SIG-M5 treated with dmso at 0.1 percent for 504 hours (cell line): ENCODE measurements at regions not wholly inside any gene's neighbourhood (a gene's known extent, or its start where the extent isn't known, plus 50 kb on each side); places are given as distances from the start of the nearest gene placed in this dataset.
"Not testable (repeated sequence)": the region's sequence is repeated elsewhere in the genome, so short reads cannot be mapped to it uniquely, and the experiment has no call there.

Experiments used
- DNase-seq: peaks from one replicate; lab custom pipeline; 2025; ENCODE audit not compliant: unreplicated experiment; lab: John Stamatoyannopoulos, UW

DNA sequence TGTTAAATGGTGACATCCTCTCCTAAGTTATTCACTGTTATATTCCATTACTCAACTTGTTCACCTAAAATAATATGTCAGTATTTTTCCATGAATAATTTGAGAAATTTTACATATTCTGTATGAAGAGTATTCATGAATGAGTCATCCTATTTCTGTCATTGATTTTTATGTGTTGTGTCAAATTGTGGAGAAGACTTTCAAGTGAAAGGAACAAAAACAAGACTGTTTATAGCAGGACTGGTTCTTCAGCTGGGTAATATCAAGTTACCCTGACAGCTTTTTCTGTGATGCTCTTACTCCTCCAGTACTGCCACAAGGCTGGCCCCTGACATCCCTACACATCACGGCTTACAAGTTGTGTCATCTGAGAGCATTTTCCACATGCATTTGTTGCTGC is 847.7 kb downstream of the NCAM2 start:
- DNase-seq, result no peak

DNA sequence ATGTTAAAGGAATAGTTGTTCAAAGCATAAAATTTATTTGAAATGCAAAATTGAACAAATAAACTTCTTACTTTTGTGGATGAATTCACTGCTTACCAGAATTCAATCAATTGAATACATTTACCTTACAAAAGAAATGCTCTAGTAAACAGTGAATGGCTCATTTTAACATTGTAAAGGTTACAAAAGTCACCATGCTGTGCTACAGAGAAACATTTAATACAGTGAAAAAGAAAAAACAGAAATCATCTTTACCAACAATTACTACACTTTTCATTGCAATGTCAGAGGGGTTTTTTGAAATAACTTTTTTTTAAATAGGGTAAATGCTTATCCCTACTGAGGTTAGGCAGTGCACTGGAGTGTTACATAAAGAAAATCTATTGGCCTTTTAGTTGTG is 853.0 kb downstream of the NCAM2 start:
- no peak for DNase-seq

DNA sequence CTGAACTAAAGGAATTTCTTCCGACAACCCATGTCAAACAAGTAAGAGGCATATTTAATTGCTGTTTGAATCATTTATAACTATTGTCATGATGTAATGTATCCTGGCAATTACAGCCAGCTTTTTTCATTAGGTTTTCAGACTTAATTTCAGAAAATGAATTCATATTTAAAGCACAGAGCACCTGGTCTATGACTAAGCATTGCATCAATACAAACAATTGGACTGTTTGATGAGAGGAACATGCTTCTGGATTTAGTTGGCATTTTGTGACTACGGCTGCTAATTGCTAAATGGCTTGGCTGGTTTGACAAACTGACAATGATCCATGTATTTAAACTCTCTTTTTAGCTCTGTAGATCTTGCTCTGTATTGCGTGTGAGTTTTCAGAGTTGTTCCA is 853.4 kb downstream of the NCAM2 start:
- DNase-seq, result no peak

GRCh38 chr21:21858502-21859334 is 860.5 kb downstream of the NCAM2 start:
- no peak for DNase-seq

GRCh38 chr21:21860888-21861287 is 862.7 kb downstream of the NCAM2 start:
- DNase-seq, result peak; percentile 4

- DNase-seq, result no peak
These were observed 866.2 kb downstream of the NCAM2 start for GRCh38 chr21:21864321-21864840.

GRCh38 chr21:21897275-21897883 is 899.2 kb downstream of the NCAM2 start:
- peak; percentile 34 for DNase-seq

DNA sequence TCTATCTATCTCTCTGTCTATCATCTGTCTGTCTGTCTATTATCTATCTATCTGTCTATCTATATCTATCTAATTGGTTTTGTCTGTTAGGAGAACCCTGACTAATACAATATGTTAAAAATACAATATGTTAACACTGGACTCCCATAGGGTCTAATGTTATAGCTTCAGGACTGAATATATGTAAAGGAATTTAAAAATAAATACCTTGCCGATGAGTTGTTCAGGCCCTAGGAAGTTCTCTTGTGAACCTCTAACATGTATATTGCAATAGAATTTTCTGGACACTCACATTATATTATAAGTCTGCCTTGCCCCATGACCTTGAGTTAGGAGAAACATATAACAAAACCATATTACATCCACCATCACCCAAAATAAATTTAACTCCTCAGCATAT is 900.6 kb downstream of the NCAM2 start:
- DNase-seq, result no peak

DNA sequence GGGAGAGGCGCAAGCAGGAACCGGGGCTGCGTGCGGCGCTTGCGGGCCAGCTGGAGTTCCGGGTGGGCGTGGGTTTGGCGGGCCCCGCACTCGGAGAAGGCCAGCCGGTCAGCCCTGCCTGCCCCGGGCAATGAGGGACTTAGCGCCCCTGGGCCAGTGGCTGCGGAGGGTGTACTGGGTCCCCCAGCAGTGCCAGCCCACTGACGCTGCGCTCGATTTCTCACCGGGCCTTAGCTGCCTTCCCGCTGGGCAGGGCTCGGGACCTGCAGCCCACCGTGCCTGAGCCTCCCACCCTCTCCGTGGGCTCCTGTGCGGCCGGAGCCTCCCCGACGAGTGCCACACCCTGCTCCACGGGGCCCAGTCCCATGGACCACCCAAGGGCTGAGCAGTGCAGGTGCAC is 904.2 kb downstream of the NCAM2 start:
- DNase-seq, result not testable (repeated sequence)

DNA sequence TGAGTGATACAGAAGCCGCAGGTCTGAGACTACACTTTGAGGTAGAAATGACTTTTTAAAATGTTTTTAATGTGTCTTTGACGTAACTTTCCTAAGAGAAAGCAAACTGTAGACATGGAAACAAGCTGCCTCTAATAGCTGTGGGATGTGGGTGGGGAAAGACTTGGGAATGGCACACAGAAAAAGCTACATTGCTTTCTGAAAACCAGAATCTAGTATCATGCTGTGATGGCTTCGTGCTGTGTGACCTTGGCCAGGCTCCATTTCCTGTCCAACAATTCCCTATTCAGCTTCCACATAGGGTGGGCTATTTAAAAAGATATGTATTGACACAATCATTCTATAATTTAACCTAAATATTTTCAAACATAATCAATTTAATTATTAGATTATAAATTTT is 909.1 kb downstream of the NCAM2 start:
- DNase-seq, result no peak

DNA sequence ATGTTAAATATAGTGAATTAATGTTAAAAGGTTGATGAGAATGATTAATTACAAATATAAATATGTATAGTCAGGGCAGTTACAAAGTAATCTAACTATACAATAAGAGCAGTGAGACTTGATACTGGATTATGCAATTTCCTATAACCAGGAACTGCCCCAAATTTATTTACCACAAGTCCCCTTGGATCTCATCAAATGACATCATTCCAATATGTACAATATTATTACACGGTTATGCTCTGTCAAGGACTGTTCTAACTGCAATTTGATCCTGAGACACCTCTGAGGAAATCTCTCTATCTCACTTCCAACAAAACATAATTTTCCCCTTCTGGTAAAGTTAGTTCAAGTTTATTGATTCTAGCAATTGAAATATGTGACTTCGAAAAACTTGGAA is 917.6 kb downstream of the NCAM2 start:
- no peak for DNase-seq

DNA sequence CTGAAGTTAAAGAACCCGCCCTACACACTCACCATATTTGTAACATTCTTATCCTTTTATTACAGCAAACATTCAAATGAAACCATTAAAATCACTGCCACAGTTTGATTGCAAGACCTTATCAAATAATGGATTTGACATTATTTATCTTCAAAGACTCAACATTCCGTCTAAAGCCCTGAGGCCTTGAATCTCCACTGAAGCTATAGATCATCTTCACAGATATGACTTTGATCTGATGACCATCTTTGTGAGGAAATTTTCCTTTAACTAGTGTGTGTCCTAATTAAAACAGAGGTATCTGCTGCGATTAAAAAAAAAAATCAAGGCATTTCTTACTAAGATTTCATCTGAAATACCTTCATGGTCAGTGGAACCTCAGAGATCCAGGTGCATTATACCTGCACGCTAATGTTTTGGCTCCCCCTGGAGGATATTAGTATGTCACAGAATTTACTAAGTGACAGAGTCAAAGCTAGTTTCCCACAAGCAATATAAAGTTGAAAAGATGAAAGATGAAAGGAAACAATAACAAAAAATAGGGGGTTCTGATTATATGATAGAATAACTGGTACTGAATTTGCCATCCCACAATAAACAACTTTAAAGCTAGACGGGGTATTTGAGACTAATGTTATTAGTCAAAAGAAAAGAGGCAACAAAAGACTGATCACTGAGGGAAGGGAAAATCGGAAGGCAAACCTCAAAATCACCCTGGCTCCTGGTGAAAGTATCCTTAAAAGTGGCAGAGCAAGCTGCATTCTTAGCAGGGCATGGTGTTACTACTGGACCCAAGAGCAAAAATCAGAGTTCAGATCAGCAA is 923.4 kb downstream of the NCAM2 start:
- no peak for DNase-seq

DNA sequence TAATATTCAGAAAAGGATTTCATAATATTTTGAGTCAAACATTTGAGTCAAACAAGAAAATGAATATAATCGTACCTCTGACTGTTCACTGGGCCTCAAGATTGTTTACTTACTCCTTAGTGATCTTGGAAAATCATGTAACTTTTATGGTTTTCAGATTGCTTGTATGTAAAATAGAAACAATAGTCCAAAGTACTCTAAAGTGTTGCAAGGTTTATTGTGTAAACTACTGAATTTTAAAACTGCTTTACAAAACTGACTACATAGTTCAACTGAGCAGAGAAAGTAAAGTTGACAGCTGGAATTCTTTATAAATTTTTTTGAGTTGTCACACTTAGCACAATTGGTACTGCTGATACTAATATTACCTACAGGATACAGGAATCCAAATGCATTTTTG is 931.0 kb downstream of the NCAM2 start:
- DNase-seq, result no peak

- no peak for DNase-seq
These were observed 931.6 kb downstream of the NCAM2 start for GRCh38 chr21:21929789-21930188.

DNA sequence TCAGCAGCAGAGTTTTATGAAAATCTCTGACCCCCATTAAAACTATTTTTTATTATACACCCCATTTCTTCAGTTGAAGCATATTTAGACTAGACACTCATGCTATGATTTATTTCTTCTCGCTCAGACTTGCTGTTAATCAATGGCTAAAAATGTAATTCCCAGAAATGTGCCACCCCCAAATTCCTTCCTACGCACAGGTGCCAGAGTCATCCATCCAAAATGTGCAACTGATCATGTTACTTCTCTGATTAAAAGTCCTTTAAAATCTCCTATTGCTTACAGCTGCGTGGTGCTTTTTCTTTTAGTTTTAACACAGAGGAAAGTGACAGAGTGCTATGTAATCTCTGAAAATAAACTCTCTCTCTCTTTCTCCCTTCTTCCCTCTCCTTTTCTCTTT is 954.4 kb downstream of the NCAM2 start:
- DNase-seq, result no peak

DNA sequence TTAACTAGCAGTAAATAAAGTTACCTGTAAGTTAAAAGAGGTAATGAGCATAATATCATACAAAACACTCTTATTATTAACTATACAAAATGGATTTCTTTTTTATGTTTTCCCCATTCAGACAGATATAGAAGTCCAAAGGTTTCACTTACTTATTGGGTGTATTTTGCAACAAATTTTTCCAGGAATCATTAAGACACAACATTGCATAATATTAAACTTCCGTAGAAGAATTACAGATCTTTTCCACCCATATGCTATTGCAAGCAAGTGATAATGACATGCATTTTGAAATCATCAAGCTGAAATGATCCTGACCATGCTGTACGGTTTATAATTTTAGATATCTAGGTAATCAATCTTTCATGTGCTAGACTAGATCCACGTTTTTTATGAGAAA is 957.0 kb downstream of the NCAM2 start:
- no peak for DNase-seq

DNA sequence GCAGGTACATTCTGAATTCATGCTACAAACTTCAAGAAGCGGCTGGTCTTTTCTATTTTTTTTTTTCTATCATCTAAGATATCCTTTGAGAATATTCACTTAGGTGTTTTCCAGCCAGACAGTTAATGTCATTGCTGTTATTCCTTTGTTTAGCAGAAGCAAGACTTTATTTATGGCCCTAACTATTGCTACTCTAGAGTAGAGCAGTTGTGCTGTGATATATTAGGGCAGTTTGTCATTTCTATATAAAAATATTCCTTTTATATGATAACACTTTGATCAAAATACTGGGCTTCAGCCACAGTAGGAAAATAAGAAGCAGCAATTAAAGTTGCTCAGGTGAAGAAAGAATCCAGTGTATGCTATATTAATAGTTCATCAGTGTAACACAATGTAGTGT is 959.3 kb downstream of the NCAM2 start:
- DNase-seq, result no peak

DNA sequence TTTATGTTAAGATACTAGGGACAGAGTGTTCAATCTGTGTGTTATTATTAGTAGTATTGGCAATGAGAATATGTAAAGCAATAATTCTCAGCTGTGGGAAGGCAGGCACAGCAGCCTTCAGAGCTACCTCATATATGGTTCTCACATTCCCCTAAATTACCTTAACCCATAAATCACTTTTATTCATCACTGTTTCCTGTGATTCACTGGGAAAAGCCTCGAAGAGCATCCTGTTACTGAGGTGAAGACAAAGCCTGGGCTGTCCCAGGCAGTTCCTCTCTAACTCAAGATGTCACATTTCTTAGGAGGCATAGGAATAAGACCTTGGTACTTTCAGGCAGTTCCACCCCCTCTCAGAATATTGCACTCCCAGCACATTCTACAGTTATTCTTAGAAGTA is 965.7 kb downstream of the NCAM2 start:
- no peak for DNase-seq

DNA sequence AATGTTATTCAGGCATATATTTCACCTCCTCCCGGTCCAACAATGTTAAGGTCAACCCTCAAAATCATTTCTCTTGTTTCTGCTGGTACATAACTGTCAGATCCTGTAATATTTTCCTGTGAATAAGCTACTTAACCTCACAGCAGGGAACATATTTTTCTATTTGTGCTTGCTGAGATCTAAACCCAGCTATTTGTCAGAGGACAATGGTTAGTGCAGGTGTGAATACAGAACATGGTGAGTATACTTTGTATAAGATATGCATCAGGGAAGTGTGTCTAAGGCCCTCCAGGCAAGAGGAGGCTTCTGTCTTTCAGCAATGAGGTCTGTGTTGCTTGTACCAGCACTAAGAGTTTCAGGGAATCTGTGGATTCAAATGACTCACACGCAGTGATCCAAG is 970.6 kb downstream of the NCAM2 start:
- no peak for DNase-seq

DNA sequence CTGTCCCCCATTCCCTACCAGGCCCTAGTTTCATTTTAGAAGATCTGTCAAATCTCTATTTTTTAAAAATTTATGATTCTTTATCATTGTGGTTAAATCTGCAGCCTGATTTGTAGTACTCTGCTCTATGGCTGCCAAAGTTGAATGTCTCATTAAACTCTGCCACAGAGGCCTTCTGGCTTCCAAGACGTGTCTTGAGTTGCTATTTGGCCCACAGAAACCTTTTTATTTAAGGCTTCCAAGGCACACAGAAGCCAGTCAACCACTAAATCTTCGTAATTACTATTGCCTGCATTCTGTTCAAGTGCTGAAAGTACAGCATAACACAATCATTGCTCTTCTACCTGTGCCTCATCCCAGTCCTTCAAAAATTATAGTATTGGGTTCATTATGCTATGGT is 971.0 kb downstream of the NCAM2 start:
- DNase-seq, result no peak

DNA sequence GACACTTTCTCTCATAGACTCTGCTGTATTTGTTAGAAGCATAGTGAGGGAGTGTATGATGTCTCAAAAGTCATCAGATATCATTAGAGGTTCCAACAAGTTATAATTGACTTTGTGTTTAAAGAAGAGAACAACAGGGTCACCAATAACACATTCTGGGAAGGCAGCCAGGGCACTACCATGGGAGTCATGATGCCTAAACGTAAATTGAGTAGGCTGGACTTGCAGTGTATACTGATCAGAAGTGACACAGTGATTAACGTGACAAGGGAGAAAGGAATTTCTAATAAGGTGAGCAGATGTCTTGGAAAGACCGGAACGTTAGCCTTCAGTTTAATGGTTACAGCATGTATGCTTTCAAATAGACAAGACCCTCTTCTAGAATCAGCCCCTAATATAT is 973.2 kb downstream of the NCAM2 start:
- DNase-seq, result no peak

DNA sequence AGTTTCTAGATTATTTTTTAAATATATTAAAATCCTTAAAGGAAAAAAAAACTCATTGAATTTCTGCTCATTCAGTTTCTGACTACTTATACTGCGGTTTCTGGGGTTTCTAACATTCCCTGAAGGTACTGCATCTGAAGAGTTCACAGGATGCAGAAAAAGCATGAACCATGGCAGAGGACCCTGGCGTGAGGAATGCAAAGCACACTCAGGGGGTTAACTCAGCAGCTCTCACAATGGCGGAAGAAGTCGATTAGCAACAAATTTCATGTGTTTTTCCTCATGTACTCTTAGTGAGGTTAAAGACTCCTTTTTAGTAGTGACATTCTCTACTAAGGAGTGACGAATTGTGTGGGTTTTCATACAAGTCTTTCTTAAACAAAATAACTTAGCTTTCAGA is 975.6 kb downstream of the NCAM2 start:
- DNase-seq, result no peak
